ENCODE measurements at regions not wholly inside any gene's neighbourhood (a gene's known extent, or its start where the extent isn't known, plus 50 kb on each side); places are given as distances from the start of the nearest gene placed in this dataset.
A peak's percentile ranks its signal among the peaks of the same experiment; 100 is the strongest.

DNA sequence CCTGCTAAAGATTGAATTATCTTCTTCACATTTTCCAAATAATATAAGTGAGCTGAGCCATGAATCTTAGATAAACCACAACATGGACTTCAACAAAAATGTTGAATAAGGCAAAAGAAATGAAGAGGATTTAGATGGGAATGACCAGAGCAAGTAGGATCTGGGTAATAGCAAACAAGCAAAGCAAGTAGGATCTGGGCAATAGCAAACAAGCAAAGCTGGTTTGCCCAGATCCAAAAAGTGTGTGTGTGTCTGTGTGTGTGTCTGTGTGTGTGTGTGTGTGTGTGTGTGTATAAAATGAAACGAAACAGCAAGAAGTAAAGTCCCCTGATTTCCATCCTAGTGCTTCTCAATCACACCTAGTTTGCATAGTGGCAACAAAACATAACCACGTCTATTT is 549.1 kb downstream of the RERGL start:
- no peak for DNase-seq

DNA sequence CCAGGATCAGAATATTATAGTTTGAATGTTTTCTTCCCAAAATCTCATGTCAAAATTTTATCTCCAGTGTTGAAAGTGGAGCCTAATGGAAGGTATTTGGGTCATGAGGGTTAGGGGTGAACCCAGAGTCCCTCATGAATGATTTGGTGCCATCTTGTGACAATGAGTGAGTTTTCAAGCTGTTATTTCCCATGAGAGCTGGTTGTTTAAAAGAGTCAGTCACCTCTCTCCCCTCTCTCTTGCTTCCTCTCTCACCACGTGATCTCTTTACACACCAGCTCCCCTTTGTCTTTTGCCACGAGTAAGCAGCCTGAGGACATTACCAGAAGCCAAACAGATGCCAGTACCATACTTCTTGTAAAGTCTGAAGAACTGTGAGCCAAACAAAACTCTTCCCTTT is 561.6 kb downstream of the RERGL start:
- DNase-seq = no peak

GRCh38 chr12:17527021-17527420 is 563.0 kb downstream of the RERGL start:
- no peak for DNase-seq

- DNase-seq = no peak
Observed at GRCh38 chr12:17511369-17511768, 578.6 kb downstream of the RERGL start.

GRCh38 chr12:17507336-17507735 is 582.7 kb downstream of the RERGL start:
- DNase-seq = no peak

GRCh38 chr12:17503742-17504141 is 586.3 kb downstream of the RERGL start:
- DNase-seq = no peak

DNA sequence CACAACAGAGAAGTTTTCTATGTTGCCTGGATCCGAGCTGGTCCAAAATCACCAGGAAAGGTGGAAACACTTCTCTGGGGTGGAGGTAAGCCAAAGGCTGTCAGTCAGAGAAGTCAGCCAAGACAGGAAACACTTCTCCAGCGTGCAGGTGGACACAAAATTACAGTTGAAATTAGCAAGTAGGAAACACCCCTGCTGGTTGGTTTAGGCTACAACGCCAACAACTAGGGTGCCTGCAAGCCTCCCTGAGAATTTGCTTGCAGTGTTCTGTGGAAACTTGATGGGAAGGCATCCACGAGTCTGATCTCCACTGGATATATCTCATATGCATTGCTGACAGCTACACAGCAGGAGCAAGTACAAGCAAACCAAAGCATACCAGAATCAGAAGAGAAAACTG is 600.5 kb downstream of the RERGL start:
- no peak for DNase-seq

- no peak for DNase-seq
Observed at GRCh38 chr12:17478908-17479673, 610.9 kb downstream of the RERGL start.

DNA sequence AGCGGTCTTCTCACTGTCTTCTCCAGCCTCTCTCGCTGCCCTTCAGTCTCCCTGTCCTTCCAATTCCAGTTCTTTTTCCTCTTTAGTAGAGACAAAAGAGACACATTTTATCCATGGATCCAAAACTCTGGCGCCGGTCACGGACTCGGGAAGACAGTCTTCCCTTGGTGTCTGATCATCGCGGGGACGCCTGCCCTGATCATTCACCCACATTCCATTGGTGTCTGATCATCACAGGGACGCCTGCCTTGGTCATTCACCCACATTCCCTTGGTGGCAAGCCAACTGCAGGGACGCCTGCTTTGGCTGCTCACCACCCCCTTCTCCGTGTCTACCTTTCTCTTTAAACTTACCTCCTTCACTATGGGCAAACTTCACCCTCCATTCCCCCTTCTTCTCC is 619.5 kb downstream of the RERGL start:
- DNase-seq = no peak

GRCh38 chr12:17459214-17459613 is 630.8 kb downstream of the RERGL start:
- DNase-seq = no peak

GRCh38 chr12:17456486-17456885 is 633.5 kb downstream of the RERGL start:
- no peak for DNase-seq

DNA sequence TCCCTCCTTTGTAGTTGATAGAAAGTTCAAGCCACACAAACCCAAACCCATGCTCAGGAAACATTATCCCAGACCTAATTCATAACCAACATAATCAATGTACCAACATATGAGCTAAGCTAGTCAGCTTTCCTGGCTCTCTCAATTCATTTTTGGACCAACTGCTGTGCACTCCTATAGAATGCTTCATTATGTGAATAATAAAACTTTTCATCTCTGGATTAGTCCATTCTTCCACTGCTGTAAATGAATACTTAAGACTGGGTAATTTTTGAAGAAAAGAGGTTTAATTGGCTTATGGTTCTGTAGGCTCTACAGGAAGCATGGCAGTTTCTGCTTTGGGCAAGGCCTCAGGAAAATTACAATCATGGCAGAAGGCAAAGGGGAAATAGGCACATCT is 651.9 kb downstream of the RERGL start:
- DNase-seq = no peak

DNA sequence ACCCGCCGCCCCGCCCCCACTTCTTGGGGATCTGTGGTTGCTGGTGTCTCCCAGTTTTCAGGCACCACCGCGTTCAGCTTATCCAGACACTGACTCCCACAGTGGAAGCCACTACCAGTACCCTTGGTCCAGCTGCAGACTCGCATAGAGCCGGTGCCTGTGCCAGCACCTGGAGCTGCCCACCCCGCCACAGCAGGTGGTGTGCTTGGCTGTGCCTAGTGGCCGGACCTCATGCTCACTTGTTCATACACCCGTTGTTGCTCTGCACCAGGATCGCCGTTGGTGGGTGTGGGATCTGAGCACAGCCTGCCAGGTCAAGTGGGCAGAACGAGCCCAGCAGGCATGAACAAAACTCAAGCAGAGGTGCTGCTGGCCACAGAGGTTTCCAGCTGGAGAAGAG is 673.2 kb downstream of the RERGL start:
- DNase-seq = no peak

DNA sequence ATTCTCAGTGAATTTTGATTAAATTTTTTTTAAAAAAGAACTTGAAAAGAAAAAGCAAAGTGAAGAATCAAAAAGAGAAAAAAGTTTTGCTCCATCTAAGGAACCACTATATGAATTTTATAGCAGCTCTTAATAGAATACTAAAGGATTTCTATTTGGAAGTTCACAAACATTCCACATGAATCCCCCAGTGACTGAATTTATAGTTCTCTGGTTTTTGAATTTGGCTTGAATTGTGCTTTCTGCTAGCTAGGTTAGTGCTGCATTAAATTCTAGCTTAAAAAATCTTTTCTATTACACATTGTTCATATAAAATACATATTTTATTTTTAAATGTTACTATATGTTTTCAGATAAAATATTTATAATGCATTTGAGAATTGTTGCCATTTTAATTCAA is 675.4 kb downstream of the RERGL start:
- DNase-seq = no peak

DNA sequence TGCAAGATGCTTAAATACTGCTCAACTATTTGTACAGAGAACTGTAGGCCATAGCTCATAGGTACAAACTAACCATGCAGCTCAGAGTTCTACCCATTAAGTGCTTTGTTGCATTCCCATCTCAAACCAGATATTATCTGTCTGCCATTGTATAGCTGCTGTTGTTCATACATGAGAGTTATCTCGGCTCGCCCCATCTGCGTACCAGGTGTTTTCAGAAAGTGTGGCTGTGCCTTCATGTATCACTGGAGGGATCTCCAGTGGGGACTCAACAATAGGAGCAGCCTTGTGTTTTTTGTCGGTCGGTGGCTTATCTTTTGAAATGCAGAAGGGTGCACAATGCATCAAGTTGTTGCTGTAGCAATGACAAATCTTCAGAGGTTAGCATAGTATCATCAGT is 678.3 kb downstream of the RERGL start:
- no peak for DNase-seq

GRCh38 chr12:17388679-17389078 is 701.3 kb downstream of the RERGL start:
- no peak for DNase-seq

DNA sequence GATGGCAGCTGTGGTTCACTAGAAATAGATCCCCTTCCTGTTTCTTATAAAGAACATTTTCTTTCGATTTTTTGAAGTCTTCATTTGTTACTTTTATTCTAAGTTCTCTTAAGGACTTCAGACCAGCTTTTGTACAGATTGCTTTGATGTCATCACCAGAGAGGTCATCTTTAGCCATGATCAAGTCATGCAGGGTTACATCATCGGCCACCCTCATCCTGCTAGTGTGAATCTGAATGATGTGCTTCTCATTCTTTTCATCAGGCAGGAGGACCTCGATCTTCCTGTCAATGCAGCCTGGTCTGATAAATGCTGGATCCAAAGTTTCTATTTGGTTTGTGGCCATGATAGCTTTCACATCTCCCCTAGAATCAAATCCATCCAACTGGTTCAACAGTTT is 706.7 kb downstream of the RERGL start:
- no peak for DNase-seq

DNA sequence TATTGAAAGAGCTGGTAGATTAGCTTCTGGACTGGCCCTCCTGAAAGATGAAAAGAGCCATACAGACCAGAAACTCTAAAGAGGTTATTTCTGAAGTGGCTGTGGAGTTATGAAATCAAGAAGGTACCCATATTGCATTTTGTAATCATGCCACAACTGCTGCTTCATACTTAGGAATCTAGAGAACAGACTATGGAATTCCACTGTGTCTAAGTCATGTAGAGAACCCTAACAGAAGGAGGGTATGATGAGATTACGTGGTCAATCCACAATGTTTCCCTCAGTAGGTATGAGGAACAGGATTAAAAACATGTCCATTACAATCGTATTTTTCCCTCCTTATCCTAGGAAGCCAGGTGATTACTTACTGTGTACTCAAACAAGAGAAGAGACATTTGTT is 708.8 kb downstream of the RERGL start:
- DNase-seq = no peak

- DNase-seq = peak; percentile 17
Observed at GRCh38 chr12:17372508-17372907, 717.5 kb downstream of the RERGL start.

DNA sequence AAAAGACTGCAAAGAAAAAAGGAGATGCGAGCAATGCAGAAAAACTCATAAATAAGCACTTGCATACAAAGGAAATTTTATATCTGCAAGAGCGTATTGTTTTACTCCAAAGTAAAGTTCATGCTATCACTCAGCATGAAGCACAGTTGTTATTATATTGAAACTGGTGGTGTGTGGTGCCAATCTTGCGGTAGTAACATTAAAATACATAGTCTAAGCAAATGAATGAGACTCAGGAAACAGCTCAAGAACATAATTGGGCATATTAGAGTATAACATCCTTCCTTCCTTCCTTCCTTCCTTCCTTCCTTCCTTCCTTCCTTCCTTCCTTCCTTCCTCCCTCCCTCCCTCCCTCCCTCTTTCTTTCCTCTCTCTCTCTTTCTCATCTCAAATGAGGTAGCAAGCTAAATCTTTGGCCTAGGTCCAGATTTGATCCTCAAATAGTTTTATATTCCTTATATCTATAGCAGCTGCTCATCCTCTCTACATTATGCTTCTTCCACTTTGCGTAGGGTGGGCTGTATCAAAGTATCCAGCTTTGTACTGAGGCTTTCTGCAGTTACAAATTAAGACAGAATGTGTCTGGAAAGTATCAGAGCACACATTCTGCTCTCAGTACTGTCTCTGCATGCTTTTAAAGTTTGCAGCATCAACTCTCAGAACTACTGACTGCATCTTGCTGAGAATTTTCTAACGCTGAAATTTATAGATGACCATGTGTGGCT is 718.3 kb downstream of the RERGL start:
- no peak for DNase-seq

GRCh38 chr12:17370621-17371020 is 719.4 kb downstream of the RERGL start:
- DNase-seq = no peak

GRCh38 chr12:17369556-17369955 is 720.4 kb downstream of the RERGL start:
- DNase-seq = no peak

DNA sequence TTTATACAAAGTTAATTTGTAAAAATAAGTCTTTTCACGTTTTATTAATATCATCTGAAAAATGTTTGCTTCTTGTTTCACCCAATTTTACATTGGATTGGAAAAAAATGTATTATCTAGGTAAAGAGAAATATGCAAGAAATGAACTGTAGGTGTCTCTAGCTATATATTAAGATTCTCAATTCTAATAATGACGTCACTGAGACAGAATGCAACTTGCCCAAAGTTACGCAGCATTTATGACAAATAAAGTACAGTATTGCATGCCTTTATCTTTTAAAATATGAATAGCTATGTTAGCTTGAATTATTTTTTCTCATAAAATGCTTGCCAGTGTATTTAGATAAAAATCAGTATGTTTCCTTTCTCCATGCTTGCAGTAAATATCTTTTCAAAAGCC is 728.8 kb downstream of the RERGL start:
- DNase-seq = no peak

- DNase-seq = peak; percentile 7
Observed at GRCh38 chr12:17358835-17359234, 731.2 kb downstream of the RERGL start.

DNA sequence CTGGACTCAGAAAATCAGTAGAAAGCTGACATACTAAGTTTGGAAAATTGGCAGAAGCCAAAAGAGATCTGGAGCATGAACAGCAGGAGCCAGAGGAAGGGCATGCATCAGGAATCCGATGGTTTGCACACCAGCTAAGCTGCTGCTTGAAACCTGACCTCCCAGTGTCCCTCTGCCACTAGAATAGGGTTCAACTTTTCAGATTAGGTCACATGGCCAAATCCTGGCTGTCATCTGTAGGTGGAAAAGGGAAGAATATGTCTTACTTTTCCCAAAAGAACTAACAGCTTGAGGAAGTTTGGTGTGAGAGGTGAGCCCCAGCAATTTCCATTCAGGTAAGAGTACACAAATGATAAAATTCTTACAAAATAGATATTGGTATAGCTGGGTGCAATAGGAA is 732.6 kb downstream of the RERGL start:
- DNase-seq = no peak
